ENCODE measurements at regions not wholly inside any gene's neighbourhood (a gene's known extent, or its start where the extent isn't known, plus 50 kb on each side); places are given as distances from the start of the nearest gene placed in this dataset.

GRCh38 chr2:166671235-166671634, 177.2 kb upstream of the SCN7A start:
- TF ChIP-seq, protein P1, sequence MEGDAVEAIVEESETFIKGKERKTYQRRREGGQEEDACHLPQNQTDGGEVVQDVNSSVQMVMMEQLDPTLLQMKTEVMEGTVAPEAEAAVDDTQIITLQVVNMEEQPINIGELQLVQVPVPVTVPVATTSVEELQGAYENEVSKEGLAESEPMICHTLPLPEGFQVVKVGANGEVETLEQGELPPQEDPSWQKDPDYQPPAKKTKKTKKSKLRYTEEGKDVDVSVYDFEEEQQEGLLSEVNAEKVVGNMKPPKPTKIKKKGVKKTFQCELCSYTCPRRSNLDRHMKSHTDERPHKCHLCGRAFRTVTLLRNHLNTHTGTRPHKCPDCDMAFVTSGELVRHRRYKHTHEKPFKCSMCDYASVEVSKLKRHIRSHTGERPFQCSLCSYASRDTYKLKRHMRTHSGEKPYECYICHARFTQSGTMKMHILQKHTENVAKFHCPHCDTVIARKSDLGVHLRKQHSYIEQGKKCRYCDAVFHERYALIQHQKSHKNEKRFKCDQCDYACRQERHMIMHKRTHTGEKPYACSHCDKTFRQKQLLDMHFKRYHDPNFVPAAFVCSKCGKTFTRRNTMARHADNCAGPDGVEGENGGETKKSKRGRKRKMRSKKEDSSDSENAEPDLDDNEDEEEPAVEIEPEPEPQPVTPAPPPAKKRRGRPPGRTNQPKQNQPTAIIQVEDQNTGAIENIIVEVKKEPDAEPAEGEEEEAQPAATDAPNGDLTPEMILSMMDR (IDR thresholded peaks at IDR 0.05): no peak
- TF ChIP-seq POLR2A (IDR thresholded peaks at IDR 0.05): no peak
- no peaks in the 10 kb centered on the region for H3K9me3 ChIP-seq
- H3K36me3 ChIP-seq: no peaks in the 10 kb centered on the region
- DNase-seq: no peak
- 59 to 66% methylated on average over 2 of the region's 2 CpGs for WGBS, 2 donors
- no peak overlapping the region for H3K4me3 ChIP-seq (replicated peaks in 1 of 3)
- no peak overlapping the region for H3K27ac ChIP-seq
- H3K27me3 ChIP-seq: no peaks in the 10 kb centered on the region
- H3K4me1 ChIP-seq: no peaks in the 10 kb centered on the region
- intact Hi-C loops (cut with DNase I): no loop called here

- Histone ChIP-seq H3K27me3 (no peaks in the 10 kb centered on the region), H3K4me1 (no peaks in the 10 kb centered on the region), H3K36me3 (no peaks in the 10 kb centered on the region), H3K27ac (no peak overlapping the region), H3K9me3 (no peaks in the 10 kb centered on the region), H3K4me3 (replicated peaks in 1 of 3) (no peak overlapping the region)
- intact Hi-C loops (cut with DNase I): no loop called here
- 80 to 91% methylated on average over 2 of the region's 2 CpGs for WGBS, 2 donors
- TF ChIP-seq POLR2A (IDR thresholded peaks at IDR 0.05): no peak
- TF ChIP-seq, protein P1 (IDR thresholded peaks at IDR 0.05): no peak
- no peak for DNase-seq
Measured at GRCh38 chr2:166665991-166666940, 172.2 kb upstream of the SCN7A start.

- intact Hi-C loops (cut with DNase I): no loop called here
- Histone ChIP-seq H3K36me3 (no peaks in the 10 kb centered on the region), H3K4me3 (replicated peaks in 1 of 3) (no peak overlapping the region), H3K27ac (no peak overlapping the region), H3K4me1 (no peaks in the 10 kb centered on the region), H3K9me3 (no peaks in the 10 kb centered on the region), H3K27me3 (no peaks in the 10 kb centered on the region)
- 76 to 86% methylated on average over 3 of the region's 3 CpGs for WGBS, 2 donors
- no peak for TF ChIP-seq POLR2A (IDR thresholded peaks at IDR 0.05)
- no peak for DNase-seq
Measured at GRCh38 chr2:166661824-166662223, 167.8 kb upstream of the SCN7A start.

DNA sequence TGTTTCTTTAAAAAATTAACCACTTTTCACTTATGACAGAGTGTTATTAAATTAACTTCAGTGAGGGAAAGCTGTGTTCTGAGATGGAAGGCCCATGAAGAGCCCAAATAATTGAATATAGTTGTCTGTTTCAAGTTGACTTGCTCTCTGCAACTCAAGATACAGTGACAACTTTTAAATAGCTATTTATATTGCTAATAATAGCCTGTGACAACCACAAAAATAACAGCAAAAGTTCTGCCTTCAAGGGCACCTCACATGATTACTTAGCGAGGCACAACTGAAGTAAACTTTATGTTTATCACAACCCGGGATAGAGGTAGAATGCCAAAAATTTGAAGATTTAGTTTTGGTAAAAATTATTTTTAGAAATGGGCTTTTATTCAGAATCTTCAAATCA, 167.3 kb upstream of the SCN7A start:
- no peak overlapping the region for H3K27ac ChIP-seq
- intact Hi-C loops (cut with DNase I): no loop called here
- DNase-seq: no peak
- no peaks in the 10 kb centered on the region for H3K36me3 ChIP-seq
- WGBS, 2 donors: 81 to 83% methylated on average over 2 of the region's 2 CpGs
- TF ChIP-seq POLR2A (IDR thresholded peaks at IDR 0.05): no peak
- TF ChIP-seq, protein P1 (IDR thresholded peaks at IDR 0.05): no peak
- H3K27me3 ChIP-seq: no peaks in the 10 kb centered on the region
- H3K4me1 ChIP-seq: no peaks in the 10 kb centered on the region
- no peaks in the 10 kb centered on the region for H3K9me3 ChIP-seq
- H3K4me3 ChIP-seq (replicated peaks in 1 of 3): no peak overlapping the region

GRCh38 chr2:166658901-166659300, 164.9 kb upstream of the SCN7A start:
- intact Hi-C loops (cut with DNase I): no loop called here
- no peaks in the 10 kb centered on the region for H3K36me3 ChIP-seq
- WGBS, 2 donors: 91 to 93% methylated on average over 1 of the region's 1 CpG
- H3K27me3 ChIP-seq: no peaks in the 10 kb centered on the region
- no peaks in the 10 kb centered on the region for H3K9me3 ChIP-seq
- TF ChIP-seq, protein P1 (IDR thresholded peaks at IDR 0.05): no peak
- no peak for TF ChIP-seq POLR2A (IDR thresholded peaks at IDR 0.05)
- DNase-seq: no peak
- no peak overlapping the region for H3K4me3 ChIP-seq (replicated peaks in 1 of 3)
- H3K27ac ChIP-seq: no peak overlapping the region
- no peaks in the 10 kb centered on the region for H3K4me1 ChIP-seq
